GM18511 (cell line): ENCODE measurements at regions not wholly inside any gene's neighbourhood (a gene's known extent, or its start where the extent isn't known, plus 50 kb on each side); places are given as distances from the start of the nearest gene placed in this dataset.
"Not testable (repeated sequence)": the region's sequence is repeated elsewhere in the genome, so short reads cannot be mapped to it uniquely, and the experiment has no call there.

Experiments used
- ATAC-seq: cut with Tn5 transposase; IDR thresholded peaks from one replicate; pipeline ENCODE4 v1.9.1; 2021; ENCODE audit warnings: mild to moderate bottlenecking, moderate library complexity; ENCODE audit not compliant: unreplicated experiment

- ATAC-seq: no peak
Measured at GRCh38 chr5:128711216-128711615, 173.2 kb upstream of the FBN2 start.

DNA sequence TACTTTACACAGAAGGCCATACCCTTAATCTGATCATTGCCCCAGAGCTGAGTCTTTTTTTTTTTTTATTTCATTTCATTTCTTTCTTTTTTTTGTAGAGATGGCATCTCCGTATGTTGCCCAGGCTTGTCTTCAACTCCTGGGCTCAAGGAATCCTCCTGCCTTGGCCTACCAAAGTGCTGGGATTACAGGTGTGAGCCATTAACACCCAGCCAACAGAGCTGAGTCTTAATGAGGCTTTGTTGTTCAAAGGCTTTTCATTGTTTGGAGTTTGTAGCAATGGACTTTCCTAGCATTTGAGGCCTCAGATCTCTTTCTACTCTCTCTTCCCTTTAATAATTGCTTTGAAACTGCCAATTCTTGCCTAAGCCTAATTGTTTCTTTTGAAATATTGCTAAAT lies 176.5 kb upstream of the FBN2 start:
- no peak for ATAC-seq

DNA sequence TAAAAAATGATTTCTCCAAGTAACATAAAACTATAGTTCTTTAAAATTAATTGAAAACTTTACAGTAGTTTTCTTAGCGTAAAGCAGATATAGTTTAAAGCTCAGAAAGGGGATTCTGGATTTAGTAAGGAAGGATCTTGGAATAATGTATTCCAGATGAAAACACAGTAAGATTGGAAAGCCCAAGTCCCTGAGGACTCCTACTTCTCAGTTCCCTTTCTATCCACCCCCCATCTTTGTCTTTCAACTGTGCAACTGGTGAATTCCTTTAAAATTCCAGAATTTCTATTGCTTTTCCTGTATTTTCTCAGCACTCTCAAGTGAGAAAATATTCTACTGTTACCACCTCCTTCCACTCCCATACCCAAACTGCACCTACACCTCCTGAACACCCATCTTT lies 184.5 kb upstream of the FBN2 start:
- no peak for ATAC-seq

GRCh38 chr5:128730021-128730420 lies 192.0 kb upstream of the FBN2 start:
- not testable (repeated sequence) for ATAC-seq

DNA sequence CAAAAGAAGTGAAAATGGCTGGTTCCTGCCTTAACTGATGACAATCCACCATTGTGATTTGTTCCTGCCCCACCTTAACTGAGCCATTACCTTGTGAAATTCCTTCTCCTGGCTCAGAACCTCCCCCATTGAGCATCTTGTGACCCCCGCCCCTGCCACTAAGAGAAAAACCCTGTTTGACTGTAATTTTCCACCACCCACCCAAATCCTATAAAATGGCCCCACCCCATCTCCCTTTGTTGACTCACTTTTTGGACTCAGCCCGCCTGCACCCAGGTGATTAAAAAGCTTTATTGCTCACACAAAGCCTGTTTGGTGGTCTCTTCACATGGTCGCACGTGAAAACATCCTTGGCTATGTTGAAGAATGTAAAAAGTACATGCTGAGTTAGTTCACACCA lies 197.6 kb upstream of the FBN2 start:
- not testable (repeated sequence) for ATAC-seq

- ATAC-seq: no peak
Measured at GRCh38 chr5:128736553-128736952, 198.5 kb upstream of the FBN2 start.

DNA sequence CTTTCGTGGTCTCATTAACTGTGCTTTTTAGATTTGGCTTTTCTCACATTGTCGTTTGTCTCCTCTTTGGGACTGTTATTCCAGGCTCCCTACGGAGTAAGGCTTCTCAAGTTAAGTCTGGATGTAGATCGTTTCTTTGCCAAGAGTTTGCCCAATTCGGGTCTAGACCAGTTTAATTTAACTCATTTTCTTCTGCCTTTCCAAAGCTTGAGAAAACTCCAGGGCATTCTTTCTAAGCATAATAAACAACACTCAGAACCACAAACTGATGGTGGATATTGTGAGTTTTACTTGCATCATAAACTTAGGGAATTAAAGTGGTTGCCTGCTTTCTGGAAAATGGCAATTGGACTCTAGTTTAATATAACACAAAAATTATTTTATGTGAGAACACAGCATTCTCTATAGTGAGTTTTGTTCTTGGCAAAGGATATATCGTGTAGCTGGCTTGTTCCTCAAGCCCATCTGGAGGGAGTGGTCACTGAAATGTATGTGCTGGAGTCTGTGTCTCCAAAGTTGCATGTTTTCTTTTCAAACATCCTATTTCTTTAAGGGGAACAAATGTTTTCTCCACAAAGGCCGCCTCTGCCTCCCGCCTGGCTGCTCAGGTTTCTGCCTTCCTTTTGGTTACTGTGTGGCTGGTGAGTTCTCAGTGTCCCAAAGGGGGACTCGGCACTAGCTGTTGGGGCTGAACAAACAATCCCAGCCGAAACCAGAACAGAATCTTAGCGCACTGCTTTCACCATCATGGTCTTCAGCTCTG lies 211.3 kb upstream of the FBN2 start:
- ATAC-seq: no peak

DNA sequence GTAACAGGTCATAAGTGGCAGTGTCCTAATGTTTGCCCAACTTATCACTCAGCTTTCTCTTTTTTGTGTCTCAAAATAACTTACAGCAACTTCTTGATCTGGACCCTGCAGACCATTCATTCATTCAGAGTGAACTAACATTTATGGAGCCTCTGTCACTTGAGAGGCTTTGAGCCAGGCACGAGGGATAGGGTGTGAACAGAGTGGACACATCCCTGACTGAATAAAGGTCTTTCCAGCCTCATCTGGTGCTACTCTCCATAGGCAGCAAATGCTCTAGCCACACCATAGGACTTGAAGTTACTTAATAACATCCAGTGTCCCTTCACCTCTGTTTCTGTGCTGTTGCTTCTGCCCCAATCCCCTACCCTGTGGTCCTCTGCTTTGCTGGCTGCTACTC lies 212.1 kb upstream of the FBN2 start:
- ATAC-seq: no peak

GRCh38 chr5:128757196-128757959 lies 207.9 kb upstream of the SLC27A6 start:
- no peak for ATAC-seq

DNA sequence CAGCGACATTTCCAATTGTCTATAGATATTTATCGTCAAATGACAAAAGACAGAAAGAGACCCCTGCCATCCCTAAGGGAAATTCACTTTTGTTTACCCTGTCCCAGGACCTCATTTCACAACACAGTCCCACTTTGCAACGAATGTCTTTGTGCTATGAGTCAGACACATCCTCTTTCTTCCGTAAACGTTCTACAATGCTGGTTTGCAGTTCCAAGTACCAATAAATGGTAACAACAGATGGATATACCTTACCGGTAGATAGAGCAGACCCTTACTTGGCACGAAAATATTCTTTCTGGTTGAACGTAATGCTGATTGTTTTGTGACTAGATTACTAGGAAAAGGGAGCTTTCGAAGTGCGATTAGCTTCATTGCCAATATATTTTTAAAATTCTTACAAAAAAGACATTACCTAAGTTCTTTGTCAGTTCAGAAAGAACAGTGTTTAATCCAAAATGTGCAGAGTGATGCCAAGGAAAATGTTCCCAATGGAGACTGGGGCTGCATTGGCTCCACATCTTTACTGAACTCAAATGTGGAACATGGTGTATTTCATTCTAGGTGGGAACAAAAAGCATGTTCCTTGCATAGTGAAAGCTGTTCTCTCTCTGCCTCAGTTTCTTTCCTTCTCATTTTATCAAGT lies 202.5 kb upstream of the SLC27A6 start:
- ATAC-seq: no peak

- no peak for ATAC-seq
Measured at GRCh38 chr5:128763321-128763720, 202.0 kb upstream of the SLC27A6 start.

DNA sequence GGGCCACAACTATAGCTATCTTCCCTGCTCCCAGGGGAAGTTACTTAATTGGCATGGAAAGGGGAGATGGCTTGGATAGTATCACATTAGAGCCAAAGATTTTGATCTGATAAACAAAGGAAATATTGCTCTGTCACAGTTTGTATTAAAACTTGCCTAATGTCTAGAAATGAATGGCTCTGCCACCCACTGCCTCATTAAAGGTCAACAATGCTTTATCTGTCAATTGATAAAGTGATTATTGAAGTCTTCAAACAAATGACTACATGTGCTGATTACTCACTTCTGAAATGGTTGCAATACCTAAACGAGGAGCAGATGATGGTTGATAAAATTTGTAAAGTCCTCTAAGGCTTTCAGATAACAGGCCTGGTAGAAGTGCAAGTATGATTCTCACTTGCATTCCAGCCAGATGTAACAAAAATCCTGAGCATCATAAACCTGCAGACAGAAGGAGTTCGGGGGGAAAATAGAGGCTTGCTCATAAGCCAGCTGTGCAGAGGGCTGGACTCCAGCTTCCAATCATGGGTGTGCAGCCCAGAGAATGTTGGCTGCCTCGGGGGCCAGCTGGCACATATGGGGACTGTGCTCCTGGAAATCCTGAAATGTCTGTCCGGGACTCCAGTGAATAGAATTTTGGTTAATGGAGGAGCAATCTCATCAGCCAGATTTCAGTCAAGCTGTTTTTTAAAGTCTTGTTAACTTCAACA lies 200.5 kb upstream of the SLC27A6 start:
- no peak for ATAC-seq

GRCh38 chr5:128765448-128766061 lies 199.7 kb upstream of the SLC27A6 start:
- ATAC-seq: no peak

DNA sequence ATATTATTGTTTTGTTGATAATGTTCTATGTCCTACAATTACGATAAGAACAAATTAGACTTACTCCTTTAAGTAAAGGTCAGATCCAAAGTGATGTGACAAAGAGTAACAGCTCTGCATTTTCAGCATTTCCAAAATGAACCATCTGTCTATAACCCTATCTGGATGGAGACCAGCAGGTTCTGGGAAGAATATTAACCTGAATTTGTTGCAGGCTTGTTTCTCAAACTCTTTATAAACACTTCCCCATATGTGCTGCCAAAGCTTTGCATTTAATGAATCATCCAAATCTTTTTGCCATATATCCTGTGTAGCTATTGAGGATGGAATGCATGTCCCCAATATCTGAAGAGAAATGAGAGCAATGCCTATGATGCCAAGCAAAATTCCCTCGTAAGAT lies 198.9 kb upstream of the SLC27A6 start:
- ATAC-seq: no peak

GRCh38 chr5:128770907-128771306 lies 194.4 kb upstream of the SLC27A6 start:
- ATAC-seq: no peak

DNA sequence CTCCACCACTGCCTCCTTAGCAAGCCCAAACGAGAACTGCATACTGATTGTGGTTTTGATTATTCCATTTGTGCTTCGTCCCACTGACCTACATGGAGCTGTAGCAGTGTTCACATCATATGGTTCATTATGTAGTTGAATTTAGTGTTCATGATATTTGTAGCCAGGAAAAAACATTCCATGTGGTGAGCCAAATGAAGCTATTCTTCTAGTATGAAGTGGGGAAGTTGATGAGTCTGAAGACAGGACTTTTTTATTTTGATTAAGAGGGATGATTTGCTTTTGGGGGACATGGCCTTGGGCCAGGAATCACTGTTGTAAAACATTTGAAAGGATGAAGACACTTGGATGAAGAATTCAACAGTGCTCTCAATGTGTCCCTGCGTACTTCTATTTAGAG lies 192.9 kb upstream of the SLC27A6 start:
- ATAC-seq: no peak

DNA sequence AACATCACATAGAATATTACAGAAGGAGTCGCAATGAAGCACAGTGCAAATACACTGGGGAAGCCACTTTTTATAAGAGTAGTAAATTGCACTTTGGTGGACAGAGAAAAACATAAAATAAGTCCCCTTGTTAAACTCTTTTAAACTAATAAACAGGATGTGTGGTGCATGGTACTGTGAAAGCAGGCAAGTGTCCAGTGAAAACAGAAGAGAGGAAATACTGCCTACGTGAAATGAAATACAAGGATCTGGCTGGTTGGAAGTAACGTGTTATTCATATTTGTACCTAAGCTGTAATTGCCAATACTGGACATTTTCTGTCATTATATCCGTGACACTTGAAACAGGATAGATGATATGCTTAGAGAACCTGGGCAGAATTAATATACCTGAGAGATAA lies 191.9 kb upstream of the SLC27A6 start:
- ATAC-seq: no peak

DNA sequence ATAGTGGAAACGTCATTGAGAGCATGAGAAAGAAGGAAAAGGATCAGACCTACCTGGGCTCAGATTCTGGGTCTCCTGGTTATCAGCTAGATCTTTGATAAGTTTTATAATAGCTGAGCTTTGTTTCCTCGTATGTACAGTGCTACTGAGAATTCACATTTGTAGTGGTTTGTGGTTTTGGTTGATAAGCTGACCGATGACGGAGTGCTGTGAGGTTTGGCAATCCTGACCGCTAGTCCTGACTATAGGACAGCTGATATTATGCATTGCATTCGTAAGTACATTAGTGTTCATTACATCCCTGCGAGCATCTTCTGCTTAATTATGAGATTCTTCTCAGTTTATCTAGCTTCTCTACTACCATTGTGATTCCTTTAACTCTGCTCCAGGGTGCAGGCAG lies 190.7 kb upstream of the SLC27A6 start:
- ATAC-seq: peak; percentile 72

GRCh38 chr5:128775558-128775957 lies 189.7 kb upstream of the SLC27A6 start:
- no peak for ATAC-seq

- peak; percentile 88 for ATAC-seq
Measured at GRCh38 chr5:128777052-128777451, 188.2 kb upstream of the SLC27A6 start.

DNA sequence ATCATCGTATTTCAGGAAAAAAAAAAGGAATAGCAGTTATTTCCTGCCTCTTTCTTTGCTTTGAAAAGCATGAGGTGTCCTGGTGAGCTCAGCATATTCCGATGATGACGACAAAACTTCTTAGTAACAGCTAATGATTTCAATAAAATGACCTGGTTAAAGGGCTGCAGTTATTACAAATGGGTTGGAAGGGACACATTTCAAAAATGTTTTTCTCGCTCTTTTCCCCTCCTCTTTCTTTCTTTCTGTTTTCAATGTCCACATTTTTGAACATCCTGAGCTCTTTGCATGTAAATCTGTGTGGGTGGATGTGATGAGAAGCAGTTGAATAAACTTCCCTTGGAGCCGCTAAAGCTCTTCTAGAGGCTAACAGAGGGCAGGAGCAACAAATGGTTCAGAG lies 186.8 kb upstream of the SLC27A6 start:
- ATAC-seq: no peak
